Activated CD4-positive, alpha-beta T cell treated with anti-CD3 and anti-CD28 coated beads for 24 hours (primary cell): ENCODE measurements at regions not wholly inside any gene's neighbourhood (a gene's known extent, or its start where the extent isn't known, plus 50 kb on each side); places are given as distances from the start of the nearest gene placed in this dataset.
"Not testable (repeated sequence)": the region's sequence is repeated elsewhere in the genome, so short reads cannot be mapped to it uniquely, and the experiment has no call there.

Experiments
- DNase-seq, 2 donors: peaks; one replicate each; pipeline ENCODE4 v3.0.0-alpha.2; 2020; ENCODE audit warnings: low read depth in 2 of 2

GRCh38 chr3:117842086-117842485 lies 1132.5 kb downstream of the TUSC7 start:
- DNase-seq: no peak

DNA sequence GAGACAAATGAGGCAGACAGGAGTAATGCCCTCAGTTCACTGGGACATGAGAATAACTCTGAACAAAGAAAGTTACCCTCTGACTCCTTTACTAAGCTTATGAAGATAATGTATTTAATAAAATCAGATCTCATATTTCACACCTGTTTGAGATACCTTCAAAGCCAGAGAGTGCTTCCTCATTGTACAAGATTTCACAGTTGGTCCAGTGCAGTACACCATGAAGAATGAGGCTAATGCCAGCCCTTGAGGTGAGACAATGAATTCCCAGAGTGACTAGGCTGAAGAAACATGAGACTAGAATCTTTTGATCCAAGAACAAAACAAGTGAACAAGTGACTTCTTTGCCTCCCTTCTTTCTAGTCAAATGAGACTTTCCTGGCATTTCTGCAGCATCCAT lies 1133.8 kb downstream of the TUSC7 start:
- DNase-seq: no peak

DNA sequence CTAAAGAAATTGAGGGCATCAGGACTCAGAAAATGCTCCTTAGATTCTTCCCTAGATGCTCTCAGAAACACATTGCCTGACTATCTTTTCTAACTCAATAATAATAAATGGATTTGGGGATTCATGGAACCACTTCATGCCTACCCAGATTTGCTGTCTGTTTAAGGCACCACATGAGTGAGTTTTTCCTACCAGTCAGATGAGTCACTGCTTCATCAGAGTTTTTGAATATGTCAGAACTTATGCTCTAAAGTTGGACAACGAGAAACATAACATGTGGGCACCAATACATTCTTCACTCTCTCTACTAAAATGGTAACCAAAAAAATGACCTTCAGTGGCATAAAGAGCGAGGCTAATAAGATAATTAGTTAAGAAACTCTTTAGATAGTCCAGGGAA lies 1135.1 kb downstream of the TUSC7 start:
- DNase-seq: no peak

DNA sequence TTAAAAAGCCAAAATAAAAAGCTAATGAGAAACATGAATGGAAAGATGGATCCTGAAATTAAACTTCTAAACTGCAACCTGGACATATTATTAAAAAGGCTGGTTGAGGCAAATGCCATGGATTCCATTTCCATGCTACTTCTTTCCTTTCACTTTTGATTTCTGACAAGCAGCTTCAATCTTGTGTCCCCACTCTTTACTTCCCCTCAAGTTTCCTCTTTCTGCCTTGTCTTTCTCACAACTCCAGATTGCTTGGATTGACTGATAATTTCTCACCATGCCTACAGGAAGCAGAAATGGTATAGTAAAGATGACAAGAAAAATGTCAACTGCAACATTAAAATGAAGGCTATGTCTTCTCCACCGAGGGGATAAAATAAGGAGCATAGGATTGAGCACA lies 1136.7 kb downstream of the TUSC7 start:
- DNase-seq: no peak

- no peak for DNase-seq
Measured at GRCh38 chr3:117848606-117849005, 1139.0 kb downstream of the TUSC7 start.

GRCh38 chr3:117853923-117854668 lies 1144.5 kb downstream of the TUSC7 start:
- DNase-seq: no peak

- no peak for DNase-seq
Measured at GRCh38 chr3:117856354-117856753, 1146.8 kb downstream of the TUSC7 start.

- no peak for DNase-seq
Measured at GRCh38 chr3:117863146-117863545, 1153.6 kb downstream of the TUSC7 start.

DNA sequence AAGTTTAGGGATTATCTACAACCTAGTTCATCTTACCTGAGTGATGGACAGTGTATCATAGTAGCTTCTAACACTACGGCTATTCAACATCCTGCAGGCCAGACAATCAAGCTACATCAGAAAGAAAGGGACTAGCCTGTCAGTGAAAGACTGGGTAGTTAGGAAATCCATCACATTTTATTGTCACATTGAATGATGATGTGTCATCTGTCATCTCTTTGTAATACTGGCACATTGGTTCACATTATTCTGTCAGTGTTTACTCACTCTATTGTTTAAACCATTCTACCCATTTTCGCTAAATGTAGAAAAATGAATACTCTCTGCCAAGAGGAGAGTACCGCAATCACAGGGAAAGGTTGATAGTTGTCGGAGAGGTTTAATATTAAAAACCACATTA lies 1155.8 kb downstream of the TUSC7 start:
- no peak for DNase-seq

GRCh38 chr3:117868766-117869165 lies 1159.2 kb downstream of the TUSC7 start:
- DNase-seq: no peak

DNA sequence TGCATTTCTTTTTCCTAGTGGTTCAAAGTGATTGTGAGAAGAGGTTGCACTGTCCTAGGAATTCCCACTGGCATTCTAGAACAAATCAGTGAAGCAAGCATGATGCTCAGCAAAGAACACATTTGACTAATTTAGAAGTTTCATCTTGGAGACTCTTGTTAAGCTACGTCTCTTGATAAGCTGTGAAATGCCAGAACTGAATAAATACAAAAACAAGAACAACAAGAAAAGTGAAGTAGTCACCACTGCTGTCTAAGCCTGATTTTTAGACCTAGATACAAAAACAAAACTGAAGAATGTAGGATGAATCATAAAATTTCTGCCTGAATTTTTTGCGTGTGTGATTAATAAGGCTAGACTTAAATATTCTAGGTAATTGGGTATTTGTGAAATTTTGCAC lies 1162.4 kb downstream of the TUSC7 start:
- DNase-seq: no peak

DNA sequence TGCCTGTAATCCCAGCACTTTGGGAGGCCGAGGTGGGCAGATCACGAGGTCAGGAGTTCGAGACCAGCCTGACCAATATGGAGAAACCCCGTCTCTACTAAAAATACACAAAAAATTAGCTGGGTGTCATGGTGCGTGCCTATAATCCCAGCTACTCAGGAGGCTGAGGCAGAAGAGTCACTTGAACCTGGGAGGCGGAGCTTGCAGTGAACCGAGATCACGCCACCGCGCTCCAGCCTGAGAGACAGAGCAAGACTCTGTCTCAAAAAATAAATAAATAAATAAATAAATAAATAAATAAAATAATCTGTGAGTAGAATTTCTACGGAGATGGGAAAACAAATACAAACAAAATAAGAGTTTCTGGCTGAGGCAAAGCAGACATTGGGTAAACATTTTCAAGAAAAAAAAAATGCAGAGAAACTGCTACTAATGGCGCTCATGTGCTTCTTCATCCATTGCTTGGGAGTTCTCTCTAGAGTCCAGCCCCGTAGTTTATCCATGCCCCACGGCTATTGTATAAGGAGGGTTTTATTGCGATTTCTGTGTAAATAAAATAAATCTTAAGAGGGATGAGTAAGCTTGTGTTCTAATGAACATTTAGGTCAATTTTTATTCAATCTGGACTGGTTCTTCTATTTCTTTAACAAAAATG lies 1161.9 kb downstream of the IGSF11 start:
- DNase-seq: not testable (repeated sequence)

DNA sequence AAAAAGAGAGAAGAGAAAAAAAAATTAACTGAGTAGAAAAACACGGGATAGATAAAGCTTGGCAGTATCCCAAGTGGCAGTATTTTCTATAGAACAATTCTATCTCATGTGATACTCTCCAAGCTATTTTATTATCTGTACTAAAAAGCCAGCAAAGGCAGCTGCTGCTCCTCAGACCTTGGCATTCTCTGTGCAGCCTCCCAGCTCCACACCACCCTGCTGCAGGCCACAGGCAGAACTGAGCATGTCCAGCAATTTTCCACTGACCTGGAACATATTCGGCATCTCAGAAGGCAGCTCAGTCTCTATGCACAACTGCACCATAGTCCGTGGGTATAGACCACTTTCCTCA lies 1161.4 kb downstream of the IGSF11 start:
- DNase-seq: no peak

- no peak for DNase-seq
Measured at GRCh38 chr3:117874028-117874690, 1160.5 kb downstream of the IGSF11 start.

DNA sequence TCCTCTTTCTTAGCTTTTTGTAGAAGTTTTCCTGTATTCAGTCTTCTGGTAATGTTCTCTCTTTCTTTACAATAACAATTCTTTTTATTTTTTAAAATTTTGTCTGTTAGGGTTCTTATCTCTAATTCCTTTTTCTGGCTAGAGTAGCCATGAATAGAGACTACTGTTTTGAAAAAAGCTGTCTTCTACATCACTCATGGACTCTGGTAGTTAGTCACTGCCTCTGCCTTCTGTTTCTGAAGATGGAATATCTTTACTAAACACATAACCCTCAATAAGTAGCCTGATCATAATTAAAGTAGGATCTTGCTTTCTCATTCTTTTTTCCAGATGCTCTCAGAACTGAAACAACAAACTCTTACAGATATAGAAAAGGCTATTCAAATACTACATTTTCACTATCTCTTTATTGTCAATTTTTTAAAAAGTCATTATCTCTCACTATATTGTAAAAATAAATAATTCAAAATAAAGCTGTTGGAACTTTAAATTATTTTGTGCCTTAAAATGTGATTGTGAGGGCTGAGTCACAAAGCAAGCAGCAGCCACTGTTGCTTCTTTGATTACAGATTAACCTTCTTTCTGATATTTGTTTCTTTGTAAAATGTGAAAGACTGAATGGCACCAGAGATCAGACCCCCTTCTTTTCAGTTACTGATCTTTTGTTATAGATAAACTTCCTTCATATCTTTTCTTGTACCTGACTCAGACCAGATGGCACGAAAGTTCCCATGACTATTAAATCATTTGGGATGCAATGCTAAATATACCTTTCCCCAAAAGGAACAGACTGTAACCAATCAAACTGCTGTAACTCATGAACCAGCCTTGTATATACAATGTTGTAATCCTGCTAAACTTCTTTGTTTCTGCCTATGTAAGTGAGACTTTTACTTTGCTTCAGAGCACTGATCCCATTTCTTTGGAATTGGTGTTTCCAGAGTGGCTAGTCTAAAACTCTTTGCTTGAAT lies 1159.5 kb downstream of the IGSF11 start:
- DNase-seq: no peak

- DNase-seq: no peak
Measured at GRCh38 chr3:117875887-117876286, 1158.8 kb downstream of the IGSF11 start.

DNA sequence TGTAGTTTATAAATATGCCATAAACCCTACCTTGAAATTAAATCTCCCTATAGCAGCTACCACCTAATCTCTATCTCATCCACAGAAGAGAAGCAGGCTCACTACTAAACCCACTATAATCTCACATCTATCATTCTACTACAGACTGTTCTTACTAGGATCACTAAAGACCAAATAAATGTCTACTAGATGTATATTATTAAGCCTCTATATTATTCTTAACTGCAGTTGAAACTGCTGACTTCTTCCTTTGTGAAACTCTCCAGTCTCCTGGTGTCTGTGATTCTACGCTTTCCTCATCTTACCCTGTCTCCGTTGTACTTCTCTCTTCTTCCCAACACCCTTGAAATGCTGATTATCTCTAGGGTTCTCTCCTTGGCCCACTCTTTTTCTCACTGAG lies 1154.0 kb downstream of the IGSF11 start:
- DNase-seq: no peak

DNA sequence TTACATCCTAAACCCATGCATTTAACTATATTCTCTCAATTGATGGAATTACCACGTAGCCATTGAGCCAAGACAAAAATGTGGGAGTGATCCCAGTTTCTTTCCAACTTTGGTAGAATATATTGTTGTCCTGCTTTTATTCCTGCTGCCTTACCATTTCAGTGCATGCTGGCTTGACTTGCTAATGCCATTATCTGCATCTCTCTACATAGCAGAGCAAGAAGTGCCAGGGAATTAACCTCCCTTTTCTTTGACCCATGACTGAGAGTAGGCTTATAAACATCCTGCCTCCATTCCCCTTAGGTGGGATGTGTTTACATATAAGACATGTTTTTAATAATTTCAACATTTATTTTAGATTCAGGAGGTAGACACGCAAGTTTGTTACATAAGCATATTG lies 1153.4 kb downstream of the IGSF11 start:
- no peak for DNase-seq

- no peak for DNase-seq
Measured at GRCh38 chr3:117885011-117885441, 1149.6 kb downstream of the IGSF11 start.

DNA sequence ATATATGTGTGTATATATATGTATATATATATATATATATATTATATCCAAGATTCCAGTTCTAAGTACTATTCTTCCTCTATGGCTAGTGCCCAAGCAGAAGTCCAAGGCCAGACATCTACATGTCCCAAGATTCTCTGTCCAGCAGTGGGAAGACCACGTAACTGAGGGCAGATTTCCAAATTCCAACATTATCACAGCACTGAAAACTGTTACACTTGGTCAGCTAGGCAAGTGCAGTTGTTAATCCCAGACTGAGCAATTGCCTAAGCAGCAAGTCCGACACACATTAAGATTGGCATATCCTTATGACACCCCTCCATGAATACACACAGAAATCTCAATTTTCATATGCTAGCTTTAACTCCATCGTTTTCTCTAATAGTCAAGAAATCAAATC lies 1148.5 kb downstream of the IGSF11 start:
- no peak for DNase-seq

DNA sequence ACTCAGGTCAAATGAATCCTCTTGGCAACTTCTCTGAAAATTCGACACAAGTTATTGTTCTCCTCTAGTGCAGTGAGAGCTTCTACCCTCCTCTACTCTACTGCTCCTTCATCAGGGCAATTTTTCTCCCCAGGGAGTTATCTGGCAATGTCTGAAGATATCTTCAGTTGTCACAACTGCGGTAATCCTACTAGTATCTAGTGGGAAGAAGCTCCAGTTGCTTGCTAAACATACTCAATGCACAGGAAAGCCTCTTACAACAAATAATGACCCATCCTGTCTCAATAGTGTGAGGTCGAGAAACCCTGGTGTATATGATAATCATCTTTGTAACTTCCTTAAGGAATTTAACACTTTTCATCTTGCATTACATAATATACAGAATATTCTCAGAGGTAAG lies 1147.6 kb downstream of the IGSF11 start:
- DNase-seq: no peak

- DNase-seq: no peak
Measured at GRCh38 chr3:117887901-117888300, 1146.7 kb downstream of the IGSF11 start.
